ENCODE measurements at regions not wholly inside any gene's neighbourhood (a gene's known extent, or its start where the extent isn't known, plus 50 kb on each side); places are given as distances from the start of the nearest gene placed in this dataset.

- Histone ChIP-seq H3K36me3 (ENCODE audit: low read depth) (no peaks in the 10 kb centered on the region), H3F3A (ENCODE audit: insufficient read depth, low read depth) (no peaks in the 10 kb centered on the region), H3K79me2 (ENCODE audit: low read depth) (no peaks in the 10 kb centered on the region), H2AFZ (no peak overlapping the region), H3K4me2 (no peak overlapping the region), H3K9me2 (ENCODE audit: insufficient read depth) (no peaks in the 10 kb centered on the region), H3K27me3 (ENCODE audit: insufficient read depth, low read depth) (peaks cover 50% of the 10 kb centered on the region; the same call in 1 of the 2 replicates), H4K20me1 (ENCODE audit: insufficient read depth) (no peaks in the 10 kb centered on the region), H3K4me1 (replicated peaks; ENCODE audit: insufficient read depth) (no peaks in the 10 kb centered on the region), H3K9me3 (ENCODE audit: insufficient read depth, low read depth) (no peaks in the 10 kb centered on the region), H3K27ac (no peak overlapping the region), H3K4me3 (no peak overlapping the region)
- BruUV-seq (replicated peaks): no TSS peak
- intact Hi-C loops (cut with micrococcal nuclease; ENCODE audit: unreplicated experiment): no loop called here
- ChIA-PET POLR2A (ENCODE audit: unreplicated experiment) (no interaction called here), CTCF (no interaction called here)
- TF ChIP-seq CTCF (conservative IDR thresholded peaks at IDR 0.05) (no peak), EZH2 (IDR thresholded peaks at IDR 0.05; ENCODE audit: low read depth) (no peak)
- DNase-seq: no peak
These were observed 50.9 kb upstream of the OTOF start for GRCh38 chr2:26528836-26529235.

- no peak overlapping the region for H3K4me2 ChIP-seq
- no peaks in the 10 kb centered on the region for H3K9me2 ChIP-seq (ENCODE audit: insufficient read depth)
- H3K4me1 ChIP-seq (replicated peaks; ENCODE audit: insufficient read depth): no peaks in the 10 kb centered on the region
- no peaks in the 10 kb centered on the region for H4K20me1 ChIP-seq (ENCODE audit: insufficient read depth)
- CTCF ChIA-PET: interaction anchor here (0.6 kb wide), 1 partner anchor 32 kb away, joined by 3 read pairs; no protein-coding TSS in a partner anchor
- H3K36me3 ChIP-seq (ENCODE audit: low read depth): no peaks in the 10 kb centered on the region
- no peak for DNase-seq
- H2AFZ ChIP-seq: no peak overlapping the region
- POLR2A ChIA-PET (ENCODE audit: unreplicated experiment): no interaction called here
- no peaks in the 10 kb centered on the region for H3K79me2 ChIP-seq (ENCODE audit: low read depth)
- intact Hi-C loops (cut with micrococcal nuclease; ENCODE audit: unreplicated experiment): no loop called here
- H3K27ac ChIP-seq: no peak overlapping the region
- H3F3A ChIP-seq (ENCODE audit: insufficient read depth, low read depth): no peaks in the 10 kb centered on the region
- TF ChIP-seq CTCF (conservative IDR thresholded peaks at IDR 0.05): no peak
- no peak for TF ChIP-seq EZH2 (IDR thresholded peaks at IDR 0.05; ENCODE audit: low read depth)
- H3K9me3 ChIP-seq (ENCODE audit: insufficient read depth, low read depth): no peaks in the 10 kb centered on the region
- H3K4me3 ChIP-seq: no peak overlapping the region
- peaks cover 43% of the 10 kb centered on the region; the same call in 1 of the 2 replicates for H3K27me3 ChIP-seq (ENCODE audit: insufficient read depth, low read depth)
- no TSS peak for BruUV-seq (replicated peaks)
These were observed 50.0 kb upstream of the OTOF start for GRCh38 chr2:26527726-26528585.

Measured in PC-9 (cell line).